GM12864 (cell line): ENCODE measurements at regions not wholly inside any gene's neighbourhood (a gene's known extent, or its start where the extent isn't known, plus 50 kb on each side); places are given as distances from the start of the nearest gene placed in this dataset.

Experiments
- DNase-seq: peaks from one replicate; pipeline ENCODE4 v3.0.0-alpha.2; 2011; ENCODE audit warnings: low read depth
- H3K4me3 ChIP-seq: 2 replicates; pipeline ENCODE4 v1.5.1; 2011; ENCODE audit warnings: mild to moderate bottlenecking, low read depth, low read length, control low read depth
- CTCF ChIP-seq: IDR thresholded peaks from 2 replicates; pipeline ENCODE4 v1.5.1; 2011; ENCODE audit warnings: low read depth, mild to moderate bottlenecking, moderate library complexity, low read length, control low read depth, inconsistent platforms; ENCODE audit errors: missing control alignments

GRCh38 chr9:84123648-84124406 lies 143.2 kb downstream of the RMI1 start:
- peak; percentile 53 for DNase-seq
- H3K4me3 ChIP-seq = no peak overlapping the region; the same call in 1 of the 2 replicates
- TF ChIP-seq CTCF = no peak

- DNase-seq = no peak
- H3K4me3 ChIP-seq = no peak overlapping the region
- no peak for TF ChIP-seq CTCF
These were observed 144.4 kb downstream of the RMI1 start for GRCh38 chr9:84125046-84125445.

DNA sequence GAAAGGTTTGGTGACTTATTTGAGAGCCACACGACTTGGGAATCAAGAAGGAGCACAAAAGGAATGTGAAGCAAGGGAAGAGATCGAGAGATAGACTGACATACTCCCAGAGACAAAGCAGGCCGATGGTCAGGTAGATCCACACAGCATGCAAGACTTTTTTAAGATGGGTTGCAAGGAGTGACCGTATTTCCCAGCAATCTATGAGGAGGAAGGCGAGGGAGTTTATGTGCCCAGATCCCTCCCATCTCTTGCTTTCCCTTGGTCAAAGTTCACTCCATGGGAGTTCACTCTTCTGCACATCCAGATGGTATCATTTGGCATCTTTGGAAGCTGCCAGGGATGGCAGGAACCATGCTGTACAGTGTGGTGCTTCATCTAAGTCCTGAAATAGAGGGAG lies 148.9 kb downstream of the RMI1 start:
- no peak for DNase-seq
- no peak for TF ChIP-seq CTCF
- H3K4me3 ChIP-seq = no peak overlapping the region

DNA sequence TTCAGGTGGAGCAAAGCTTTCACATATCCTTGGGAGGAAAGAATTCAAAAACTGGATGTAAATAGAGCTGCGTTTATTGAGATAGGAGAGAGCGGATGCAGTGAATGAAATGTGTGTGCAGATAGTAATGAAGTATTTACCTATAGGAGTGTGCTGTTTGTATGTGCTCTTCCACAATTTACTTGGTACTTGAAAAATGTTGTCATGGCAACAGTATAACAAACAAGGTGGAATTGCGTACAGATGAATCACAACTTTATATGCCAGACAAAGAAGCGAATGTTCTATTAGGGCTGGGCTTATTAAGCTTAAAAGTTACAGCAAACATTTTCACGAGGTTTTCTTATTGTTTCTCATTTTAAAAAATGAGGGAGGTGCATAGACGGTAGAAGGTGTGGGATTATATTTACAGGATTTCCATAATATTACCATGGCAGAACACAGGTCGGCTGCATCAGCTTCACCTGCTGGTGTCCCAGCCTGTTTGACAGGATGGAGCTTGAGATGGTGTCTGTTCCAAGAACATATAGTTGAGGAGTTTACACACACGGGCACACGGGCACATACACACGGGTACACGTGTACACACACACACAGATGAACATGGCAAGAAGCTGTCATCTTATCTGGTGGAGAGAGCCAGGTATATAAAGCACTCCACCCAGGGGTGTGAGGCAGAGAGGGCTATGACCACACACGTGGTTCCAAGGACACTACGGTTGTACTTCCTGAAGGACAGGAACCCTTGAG lies 155.7 kb downstream of the RMI1 start:
- no peak overlapping the region for H3K4me3 ChIP-seq
- no peak for TF ChIP-seq CTCF
- no peak for DNase-seq

DNA sequence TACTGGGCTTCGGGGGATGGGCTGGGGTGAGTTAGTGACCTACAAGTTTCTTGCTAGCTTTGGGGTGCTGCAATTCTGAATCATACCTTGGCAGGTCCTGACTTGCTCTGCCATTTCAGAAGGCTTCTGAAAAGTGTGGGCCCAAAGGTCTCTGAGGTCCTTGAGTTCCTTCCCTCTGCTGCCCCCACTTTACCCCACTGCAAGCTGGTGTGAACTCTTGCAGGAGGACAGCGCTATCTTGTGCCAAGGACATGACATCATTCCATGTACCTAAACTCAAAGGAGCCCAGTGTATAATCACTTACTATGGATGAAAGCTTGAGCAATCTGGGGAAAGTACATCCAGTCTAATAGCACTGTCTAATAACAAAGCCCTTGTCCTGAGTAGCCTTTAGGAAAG lies 157.4 kb downstream of the RMI1 start:
- no peak for TF ChIP-seq CTCF
- H3K4me3 ChIP-seq = no peak overlapping the region
- no peak for DNase-seq

DNA sequence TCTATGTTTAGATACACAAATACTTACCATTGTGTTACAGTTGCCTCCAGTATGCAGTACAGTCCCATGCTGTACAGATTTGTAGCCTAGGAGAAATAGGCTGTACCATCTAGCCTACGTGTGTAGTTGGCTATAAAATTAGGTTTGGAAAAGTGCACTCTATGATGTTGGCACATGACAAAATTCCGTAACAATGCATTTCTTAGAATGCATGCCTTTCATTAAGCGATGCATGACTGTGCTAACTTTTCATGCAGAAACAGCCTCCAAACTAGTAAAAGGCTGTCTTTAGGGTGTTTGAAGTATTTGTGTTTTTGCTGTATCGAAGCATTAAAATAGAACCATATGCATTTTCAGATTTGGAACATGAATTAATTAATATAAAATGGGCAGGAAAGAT lies 157.9 kb downstream of the RMI1 start:
- DNase-seq = no peak
- H3K4me3 ChIP-seq = no peak overlapping the region
- no peak for TF ChIP-seq CTCF
